Stimulated activated CD8-positive, alpha-beta memory T cell treated with anti-CD3 and anti-CD28 coated beads, Interleukin-4, amount 100 ng/mL, for 48 hours (primary cell): ENCODE measurements at regions not wholly inside any gene's neighbourhood (a gene's known extent, or its start where the extent isn't known, plus 50 kb on each side); places are given as distances from the start of the nearest gene placed in this dataset.
"Not testable (repeated sequence)": the region's sequence is repeated elsewhere in the genome, so short reads cannot be mapped to it uniquely, and the experiment has no call there.

Experiments
- DNase-seq: peaks from one replicate; pipeline ENCODE4 v3.0.0-alpha.2; 2020

- no peak for DNase-seq
Observed at GRCh38 chr18:5717256-5717655, 173.5 kb upstream of the EPB41L3 start.

- DNase-seq = no peak
Observed at GRCh38 chr18:5710676-5711075, 166.9 kb upstream of the EPB41L3 start.

- no peak for DNase-seq
Observed at GRCh38 chr18:5710235-5710634, 166.4 kb upstream of the EPB41L3 start.

GRCh38 chr18:5709476-5710095, 165.8 kb upstream of the EPB41L3 start:
- DNase-seq = no peak

GRCh38 chr18:5707586-5707985, 163.8 kb upstream of the EPB41L3 start:
- no peak for DNase-seq

- DNase-seq = no peak
Observed at GRCh38 chr18:5705393-5705792, 161.6 kb upstream of the EPB41L3 start.

GRCh38 chr18:5704847-5705246, 161.1 kb upstream of the EPB41L3 start:
- no peak for DNase-seq

GRCh38 chr18:5702016-5702415, 158.2 kb upstream of the EPB41L3 start:
- DNase-seq = not testable (repeated sequence)

GRCh38 chr18:5693699-5694294, 150.0 kb upstream of the EPB41L3 start:
- DNase-seq = no peak

- no peak for DNase-seq
Observed at GRCh38 chr18:5678779-5679406, 135.1 kb upstream of the EPB41L3 start.

- no peak for DNase-seq
Observed at GRCh38 chr18:5678278-5678677, 134.5 kb upstream of the EPB41L3 start.

GRCh38 chr18:5673616-5674015, 129.8 kb upstream of the EPB41L3 start:
- no peak for DNase-seq

GRCh38 chr18:5669585-5669984, 125.8 kb upstream of the EPB41L3 start:
- DNase-seq = no peak

- DNase-seq = no peak
Observed at GRCh38 chr18:5668087-5668715, 124.4 kb upstream of the EPB41L3 start.

GRCh38 chr18:5667356-5667755, 123.6 kb upstream of the EPB41L3 start:
- no peak for DNase-seq

GRCh38 chr18:5662586-5663090, 118.8 kb upstream of the EPB41L3 start:
- no peak for DNase-seq

GRCh38 chr18:5661179-5661578, 117.4 kb upstream of the EPB41L3 start:
- DNase-seq = no peak

- no peak for DNase-seq
Observed at GRCh38 chr18:5653802-5654201, 110.0 kb upstream of the EPB41L3 start.

- no peak for DNase-seq
Observed at GRCh38 chr18:5651736-5652135, 107.9 kb upstream of the EPB41L3 start.

GRCh38 chr18:5649439-5649838, 105.6 kb upstream of the EPB41L3 start:
- no peak for DNase-seq

- no peak for DNase-seq
Observed at GRCh38 chr18:5646739-5647138, 102.9 kb upstream of the EPB41L3 start.

GRCh38 chr18:5643288-5643687, 99.5 kb upstream of the EPB41L3 start:
- no peak for DNase-seq

GRCh38 chr18:5640939-5641338, 97.1 kb upstream of the EPB41L3 start:
- DNase-seq = no peak

- DNase-seq = no peak
Observed at GRCh38 chr18:5639131-5639530, 95.3 kb upstream of the EPB41L3 start.
